Liver (tissue), 7 donors: ENCODE measurements at regions not wholly inside any gene's neighbourhood (a gene's known extent, or its start where the extent isn't known, plus 50 kb on each side); places are given as distances from the start of the nearest gene placed in this dataset.

Source experiments
- DNase-seq: peaks from one replicate; pipeline ENCODE4 v3.0.0-alpha.2; 2017; ENCODE audit warnings: low spot score
- H3K27ac ChIP-seq, 2 donors: one replicate each; pipeline ENCODE4 v1.7.0; 2013; ENCODE audit warnings: inconsistent platforms in 2 of 2, low read length in 2 of 2, control low read depth in 1 of 2, low read depth in 1 of 2, mild to moderate bottlenecking in 1 of 2
- H3K27me3 ChIP-seq, 4 donors: one replicate each; pipeline versions ENCODE4 v1.6.1 to v1.7.0; 2013; ENCODE audit warnings: low read length in 3 of 4, inconsistent platforms in 1 of 4, mild to moderate bottlenecking in 1 of 4, moderate library complexity in 1 of 4; ENCODE audit not compliant: control insufficient read depth in 4 of 4, insufficient read depth in 4 of 4
- H3K36me3 ChIP-seq, 4 donors: one replicate each; pipeline versions ENCODE4 v1.6.1 to v1.7.0; 2013; ENCODE audit warnings: low read length in 3 of 4, mild to moderate bottlenecking in 3 of 4, low read depth in 1 of 4, moderate library complexity in 1 of 4; ENCODE audit not compliant: control insufficient read depth in 4 of 4, insufficient read depth in 3 of 4
- H3K4me1 ChIP-seq, 4 donors: one replicate each; pipeline versions ENCODE4 v1.6.1 to v1.7.0; 2013; ENCODE audit warnings: low read length in 3 of 4, mild to moderate bottlenecking in 3 of 4, moderate library complexity in 1 of 4; ENCODE audit not compliant: control insufficient read depth in 4 of 4, insufficient read depth in 4 of 4
- H3K4me3 ChIP-seq, 3 donors: one replicate each; pipeline versions ENCODE4 v1.6.1 to v1.7.0; 2013; ENCODE audit warnings: low read length in 3 of 3, control low read depth in 1 of 3, low read depth in 1 of 3, mild to moderate bottlenecking in 1 of 3
- H3K9ac ChIP-seq, 2 donors: one replicate each; pipeline ENCODE4 v1.7.0; 2013; ENCODE audit warnings: low read length in 2 of 2, mild to moderate bottlenecking in 2 of 2, moderate library complexity in 2 of 2, control low read depth in 1 of 2, low read depth in 1 of 2
- H3K9me3 ChIP-seq, 4 donors: one replicate each; pipeline versions ENCODE4 v1.6.1 to v1.7.0; 2013; ENCODE audit warnings: low read length in 3 of 4; ENCODE audit not compliant: control insufficient read depth in 4 of 4
- FOXA1 ChIP-seq: IDR thresholded peaks from 2 replicates; pipeline ENCODE4 v1.6.1; 2016; ENCODE audit warnings: antibody characterized with exemption
- GABPA ChIP-seq, 2 donors: IDR thresholded peaks in 1 of 2; conservative IDR thresholded peaks in 1 of 2; 2 replicates each; pipeline ENCODE4 v1.6.1; 2016; ENCODE audit warnings: antibody characterized with exemption in 2 of 2, mild to moderate bottlenecking in 1 of 2, moderate library complexity in 1 of 2
- HNF4A ChIP-seq, 2 donors: conservative IDR thresholded peaks; 2 replicates each; pipeline ENCODE4 v1.6.1; 2016; ENCODE audit warnings: antibody characterized with exemption in 2 of 2, mild to moderate bottlenecking in 2 of 2
- JUND ChIP-seq, 2 donors: IDR thresholded peaks; 2 replicates each; pipeline ENCODE4 v1.6.1; 2016; ENCODE audit warnings: antibody characterized with exemption in 2 of 2
- NR2F2 ChIP-seq: IDR thresholded peaks from 2 replicates; pipeline ENCODE4 v1.6.1; 2016; ENCODE audit warnings: antibody characterized with exemption
- RAD21 ChIP-seq, 2 donors: IDR thresholded peaks; 2 replicates each; pipeline ENCODE4 v1.6.1; 2016; ENCODE audit warnings: antibody characterized with exemption in 2 of 2, mild to moderate bottlenecking in 2 of 2
- RXRA ChIP-seq, 2 donors: IDR thresholded peaks; 2 replicates each; pipeline ENCODE4 v1.6.1; 2017 to 2018; ENCODE audit warnings: antibody characterized with exemption in 2 of 2, mild to moderate bottlenecking in 1 of 2
- SP1 ChIP-seq: IDR thresholded peaks from 2 replicates; pipeline ENCODE4 v1.6.1; 2018; ENCODE audit warnings: antibody characterized with exemption, mild to moderate bottlenecking
- TAF1 ChIP-seq: conservative IDR thresholded peaks from 2 replicates; pipeline ENCODE4 v1.6.1; 2016; ENCODE audit warnings: antibody characterized with exemption, mild to moderate bottlenecking
- YY1 ChIP-seq: IDR thresholded peaks from 2 replicates; pipeline ENCODE4 v1.6.1; 2016; ENCODE audit warnings: antibody characterized with exemption, mild to moderate bottlenecking
- WGBS: extraction: QIAGEN DNeasy Blood & Tissue Kit; methylation state at CpG from one replicate; pipeline ENCODE4 v1.1.7; 2013; 5-methylcytosine and 5-hydroxymethylcytosine counted together
- TF ChIP-seq, protein P1 (sequence below): IDR thresholded peaks from 2 replicates; pipeline ENCODE4 v1.6.1; 2016; ENCODE audit warnings: antibody characterized with exemption
- TF ChIP-seq, protein P2 (sequence below): IDR thresholded peaks from 2 replicates; pipeline ENCODE4 v1.6.1; 2016; ENCODE audit warnings: antibody characterized with exemption
- TF ChIP-seq, protein P3 (sequence below): IDR thresholded peaks from 2 replicates; pipeline ENCODE4 v1.6.1; 2016; ENCODE audit warnings: antibody characterized with exemption
- TF ChIP-seq, protein P4 (sequence below): IDR thresholded peaks from 2 replicates; pipeline ENCODE4 v1.6.1; 2016; ENCODE audit warnings: antibody characterized with exemption, mild to moderate bottlenecking
- donor health status: healthy.
- donor health status: healthy.
- donor health status: healthy.
- donor health status: healthy.

DNA sequence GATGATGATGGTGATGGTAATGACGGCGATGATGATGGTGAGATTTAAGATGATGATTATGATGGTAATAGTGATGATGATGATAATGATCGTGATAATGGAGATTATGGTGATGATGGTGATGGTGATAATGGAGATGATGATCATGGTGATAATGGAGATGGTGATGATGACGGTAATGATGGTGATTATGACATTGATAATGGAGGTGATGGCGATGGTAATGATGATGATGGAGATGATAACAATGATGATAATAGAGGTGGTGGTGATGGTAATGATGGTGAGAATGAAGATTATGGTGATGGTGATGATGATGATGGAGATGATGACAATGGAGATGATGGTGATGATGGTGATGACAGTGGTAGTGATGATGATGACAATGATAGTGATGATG, 69.7 kb downstream of the MED10 start:
- DNase-seq = no peak
- Histone ChIP-seq H3K27me3 (no peaks in the 10 kb centered on the region), H3K4me3 (no peak overlapping the region), H3K36me3 (no peaks in the 10 kb centered on the region), H3K9ac (no peak overlapping the region), H3K9me3 (no peaks in the 10 kb centered on the region), H3K27ac (no peak overlapping the region), H3K4me1 (peaks cover 0 to 8% (median 0%) of the 10 kb centered on the region in 4 donors)
- TF ChIP-seq FOXA1 = no peak
- TF ChIP-seq, protein P1, sequence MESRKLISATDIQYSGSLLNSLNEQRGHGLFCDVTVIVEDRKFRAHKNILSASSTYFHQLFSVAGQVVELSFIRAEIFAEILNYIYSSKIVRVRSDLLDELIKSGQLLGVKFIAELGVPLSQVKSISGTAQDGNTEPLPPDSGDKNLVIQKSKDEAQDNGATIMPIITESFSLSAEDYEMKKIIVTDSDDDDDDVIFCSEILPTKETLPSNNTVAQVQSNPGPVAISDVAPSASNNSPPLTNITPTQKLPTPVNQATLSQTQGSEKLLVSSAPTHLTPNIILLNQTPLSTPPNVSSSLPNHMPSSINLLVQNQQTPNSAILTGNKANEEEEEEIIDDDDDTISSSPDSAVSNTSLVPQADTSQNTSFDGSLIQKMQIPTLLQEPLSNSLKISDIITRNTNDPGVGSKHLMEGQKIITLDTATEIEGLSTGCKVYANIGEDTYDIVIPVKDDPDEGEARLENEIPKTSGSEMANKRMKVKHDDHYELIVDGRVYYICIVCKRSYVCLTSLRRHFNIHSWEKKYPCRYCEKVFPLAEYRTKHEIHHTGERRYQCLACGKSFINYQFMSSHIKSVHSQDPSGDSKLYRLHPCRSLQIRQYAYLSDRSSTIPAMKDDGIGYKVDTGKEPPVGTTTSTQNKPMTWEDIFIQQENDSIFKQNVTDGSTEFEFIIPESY = no peak
- no peak for TF ChIP-seq NR2F2
- no peak for TF ChIP-seq HNF4A (conservative IDR thresholded peaks at IDR 0.05)
- TF ChIP-seq YY1 = no peak
- 85% methylated on average over 5 of the region's 5 CpGs for WGBS

DNA sequence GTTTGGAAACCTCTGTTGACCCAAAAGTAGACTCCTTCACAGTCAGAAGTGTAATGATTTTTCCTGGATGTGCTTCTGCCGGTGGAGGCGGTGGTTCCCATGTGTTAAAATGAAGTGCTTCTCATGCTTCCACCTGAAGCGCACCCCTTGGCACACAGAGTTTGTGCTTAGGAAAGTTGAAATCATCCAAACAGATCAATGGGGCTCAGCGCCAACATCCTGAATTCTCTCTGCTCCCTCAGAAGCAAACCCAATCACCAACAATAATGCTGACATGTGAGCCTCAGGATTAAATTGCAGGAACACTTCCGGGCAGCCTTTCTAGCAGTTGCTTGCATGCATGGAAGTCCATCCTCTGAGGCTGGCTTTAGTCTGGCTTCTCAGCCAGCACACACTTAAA, 71.0 kb downstream of the MED10 start:
- no peak for DNase-seq

DNA sequence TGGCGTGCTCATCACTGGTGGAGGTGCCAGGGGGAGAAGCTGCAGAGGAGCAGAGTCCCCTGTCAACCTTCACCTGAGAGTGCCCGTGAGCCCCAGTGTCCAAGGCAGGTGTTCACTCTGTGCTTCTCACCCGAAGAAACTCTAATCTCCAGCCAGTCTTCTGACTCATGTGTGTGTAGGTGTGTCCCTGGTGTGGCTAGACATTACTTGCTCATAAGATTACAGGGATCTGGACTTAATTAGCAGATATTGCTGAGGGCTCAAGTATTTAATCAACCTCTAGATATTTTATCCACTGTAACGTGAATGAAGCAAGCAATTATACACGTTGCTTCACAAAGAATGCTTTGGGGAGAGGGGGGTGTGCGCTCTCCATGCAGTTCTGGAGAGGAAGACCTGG, 72.5 kb downstream of the MED10 start:
- Histone ChIP-seq H3K4me3 (no peak overlapping the region), H3K9ac (no peak overlapping the region), H3K9me3 (no peaks in the 10 kb centered on the region), H3K4me1 (peaks cover 0 to 8% (median under 1%) of the 10 kb centered on the region in 4 donors), H3K27ac (no peak overlapping the region), H3K36me3 (no peaks in the 10 kb centered on the region), H3K27me3 (no peaks in the 10 kb centered on the region)
- WGBS = 84% methylated on average over 6 of the region's 6 CpGs
- TF ChIP-seq, protein P2, sequence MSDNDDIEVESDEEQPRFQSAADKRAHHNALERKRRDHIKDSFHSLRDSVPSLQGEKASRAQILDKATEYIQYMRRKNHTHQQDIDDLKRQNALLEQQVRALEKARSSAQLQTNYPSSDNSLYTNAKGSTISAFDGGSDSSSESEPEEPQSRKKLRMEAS = no peak
- no peak for TF ChIP-seq YY1
- TF ChIP-seq JUND (IDR thresholded peaks at IDR 0.05) = no peak
- TF ChIP-seq, protein P3, sequence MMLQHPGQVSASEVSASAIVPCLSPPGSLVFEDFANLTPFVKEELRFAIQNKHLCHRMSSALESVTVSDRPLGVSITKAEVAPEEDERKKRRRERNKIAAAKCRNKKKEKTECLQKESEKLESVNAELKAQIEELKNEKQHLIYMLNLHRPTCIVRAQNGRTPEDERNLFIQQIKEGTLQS = no peak
- no peak for DNase-seq

More for the DNA sequence above, 71.0 kb downstream of the MED10 start:
- Histone ChIP-seq H3K36me3 (no peaks in the 10 kb centered on the region), H3K27ac (no peak overlapping the region), H3K9ac (no peak overlapping the region), H3K4me1 (peaks cover 0 to 8% (median 0%) of the 10 kb centered on the region in 4 donors), H3K27me3 (no peaks in the 10 kb centered on the region), H3K9me3 (no peaks in the 10 kb centered on the region), H3K4me3 (no peak overlapping the region)
- peak; percentile 18 to 43 for TF ChIP-seq RAD21 (IDR thresholded peaks at IDR 0.05)
- peak in 1 of 2 donors; percentile 30 for TF ChIP-seq GABPA (IDR thresholded peaks at IDR 0.05 in 1 of 2, conservative IDR thresholded peaks at IDR 0.05 in 1 of 2)
- TF ChIP-seq HNF4A (conservative IDR thresholded peaks at IDR 0.05) = peak; percentile 14 to 23
- peak; percentile 16 to 17 for TF ChIP-seq JUND (IDR thresholded peaks at IDR 0.05)
- TF ChIP-seq TAF1 = no peak
- peak in 1 of 2 donors; percentile 55 for TF ChIP-seq RXRA (IDR thresholded peaks at IDR 0.05)
- peak; percentile 31 for TF ChIP-seq SP1
- TF ChIP-seq, protein P4, sequence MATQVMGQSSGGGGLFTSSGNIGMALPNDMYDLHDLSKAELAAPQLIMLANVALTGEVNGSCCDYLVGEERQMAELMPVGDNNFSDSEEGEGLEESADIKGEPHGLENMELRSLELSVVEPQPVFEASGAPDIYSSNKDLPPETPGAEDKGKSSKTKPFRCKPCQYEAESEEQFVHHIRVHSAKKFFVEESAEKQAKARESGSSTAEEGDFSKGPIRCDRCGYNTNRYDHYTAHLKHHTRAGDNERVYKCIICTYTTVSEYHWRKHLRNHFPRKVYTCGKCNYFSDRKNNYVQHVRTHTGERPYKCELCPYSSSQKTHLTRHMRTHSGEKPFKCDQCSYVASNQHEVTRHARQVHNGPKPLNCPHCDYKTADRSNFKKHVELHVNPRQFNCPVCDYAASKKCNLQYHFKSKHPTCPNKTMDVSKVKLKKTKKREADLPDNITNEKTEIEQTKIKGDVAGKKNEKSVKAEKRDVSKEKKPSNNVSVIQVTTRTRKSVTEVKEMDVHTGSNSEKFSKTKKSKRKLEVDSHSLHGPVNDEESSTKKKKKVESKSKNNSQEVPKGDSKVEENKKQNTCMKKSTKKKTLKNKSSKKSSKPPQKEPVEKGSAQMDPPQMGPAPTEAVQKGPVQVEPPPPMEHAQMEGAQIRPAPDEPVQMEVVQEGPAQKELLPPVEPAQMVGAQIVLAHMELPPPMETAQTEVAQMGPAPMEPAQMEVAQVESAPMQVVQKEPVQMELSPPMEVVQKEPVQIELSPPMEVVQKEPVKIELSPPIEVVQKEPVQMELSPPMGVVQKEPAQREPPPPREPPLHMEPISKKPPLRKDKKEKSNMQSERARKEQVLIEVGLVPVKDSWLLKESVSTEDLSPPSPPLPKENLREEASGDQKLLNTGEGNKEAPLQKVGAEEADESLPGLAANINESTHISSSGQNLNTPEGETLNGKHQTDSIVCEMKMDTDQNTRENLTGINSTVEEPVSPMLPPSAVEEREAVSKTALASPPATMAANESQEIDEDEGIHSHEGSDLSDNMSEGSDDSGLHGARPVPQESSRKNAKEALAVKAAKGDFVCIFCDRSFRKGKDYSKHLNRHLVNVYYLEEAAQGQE = no peak
- TF ChIP-seq YY1 = peak; percentile 24
- TF ChIP-seq, protein P2 = no peak
- 30% methylated on average over 5 of the region's 5 CpGs for WGBS
